Vagina (tissue), 2 donors: ENCODE measurements at regions not wholly inside any gene's neighbourhood (a gene's known extent, or its start where the extent isn't known, plus 50 kb on each side); places are given as distances from the start of the nearest gene placed in this dataset.

ENCODE experiments used
- DNase-seq, 2 donors: peaks; one replicate each; pipeline ENCODE4 v3.0.0-alpha.2; 2017; ENCODE audit errors: extremely low spot score in 2 of 2
- H3K27ac ChIP-seq: fragments of 200-600 bp; sonication (generic); one replicate; pipeline ENCODE4 v1.5.1; 2019
- H3K27me3 ChIP-seq: fragments of 200-600 bp; sonication (generic); one replicate; pipeline ENCODE4 v1.5.1; 2019
- H3K36me3 ChIP-seq, 2 donors: fragments of 200-600 bp; sonication (generic); one replicate each; pipeline ENCODE4 v1.5.1; 2017 to 2019
- H3K4me1 ChIP-seq: fragments of 200-600 bp; sonication (generic); one replicate; pipeline ENCODE4 v1.5.1; 2019
- H3K4me3 ChIP-seq, 2 donors: fragments of 200-600 bp; sonication (generic); 1 replicate in 1 of 2; 2 replicates in 1 of 2; pipeline ENCODE4 v1.5.1; 2016 to 2019
- H3K9me3 ChIP-seq: fragments of 200-600 bp; sonication (generic); one replicate; pipeline ENCODE4 v1.5.1; 2019
- CTCF ChIP-seq, 3 experiments: fragments of 450-650 bp in 2 of 3; fragments of 200-600 bp in 1 of 3; sonication (generic) in 1 of 3; IDR thresholded peaks; one replicate each; pipeline ENCODE4 v1.5.1; 2017 to 2019; ENCODE audit warnings: antibody characterized with exemption in 3 of 3, mild to moderate bottlenecking in 2 of 3, moderate library complexity in 2 of 3
- POLR2A ChIP-seq, 2 donors: fragments of 450-650 bp; IDR thresholded peaks; one replicate each; pipeline ENCODE4 v1.6.1; 2017; ENCODE audit warnings: antibody characterized with exemption in 2 of 2, mild to moderate bottlenecking in 2 of 2, moderate library complexity in 2 of 2
- POLR2AphosphoS5 ChIP-seq, 2 donors: sonication (generic); formaldehyde crosslinking; IDR thresholded peaks; one replicate each; pipeline ENCODE4 v1.9.0; 2017; ENCODE audit warnings: antibody characterized with exemption in 2 of 2, mild to moderate bottlenecking in 2 of 2, low read depth in 1 of 2; ENCODE audit not compliant: insufficient read depth in 1 of 2
- intact Hi-C: fragments of 100-400 bp; cut with DNase I; formaldehyde crosslinking; loops from one replicate; pipeline ENCODE4 v1.15.1; 2023

GRCh38 chr17:36701429-36702099, 100.2 kb downstream of the MRM1 start:
- Histone ChIP-seq H3K4me1 (no peaks in the 10 kb centered on the region), H3K36me3 (no peaks in the 10 kb centered on the region), H3K9me3 (no peaks in the 10 kb centered on the region), H3K27me3 (peaks cover 4% of the 10 kb centered on the region), H3K4me3 (no peak overlapping the region), H3K27ac (no peak overlapping the region)
- TF ChIP-seq POLR2AphosphoS5 (IDR thresholded peaks at IDR 0.05; ENCODE audit: insufficient read depth in 1 of 2, low read depth in 1 of 2) (no peak), CTCF (IDR thresholded peaks at IDR 0.05) (no peak), POLR2A (IDR thresholded peaks at IDR 0.05) (no peak)
- no peak for DNase-seq
- intact Hi-C loops: no loop called here

GRCh38 chr17:36702636-36703035, 101.3 kb downstream of the MRM1 start:
- H3K27ac ChIP-seq: no peak overlapping the region
- DNase-seq: no peak
- intact Hi-C loops: no loop called here
- no peaks in the 10 kb centered on the region for H3K4me1 ChIP-seq
- no peaks in the 10 kb centered on the region for H3K36me3 ChIP-seq
- no peak for TF ChIP-seq POLR2A (IDR thresholded peaks at IDR 0.05)
- TF ChIP-seq POLR2AphosphoS5 (IDR thresholded peaks at IDR 0.05; ENCODE audit: insufficient read depth in 1 of 2, low read depth in 1 of 2): no peak
- no peak for TF ChIP-seq CTCF (IDR thresholded peaks at IDR 0.05)
- H3K9me3 ChIP-seq: no peaks in the 10 kb centered on the region
- H3K4me3 ChIP-seq: no peak overlapping the region
- peaks cover 4% of the 10 kb centered on the region for H3K27me3 ChIP-seq

GRCh38 chr17:36703860-36704266, 102.5 kb downstream of the MRM1 start:
- Histone ChIP-seq H3K27ac (no peak overlapping the region), H3K4me3 (no peak overlapping the region), H3K9me3 (no peaks in the 10 kb centered on the region), H3K27me3 (peaks cover 4% of the 10 kb centered on the region), H3K4me1 (no peaks in the 10 kb centered on the region), H3K36me3 (no peaks in the 10 kb centered on the region)
- no peak for DNase-seq
- intact Hi-C loops: no loop called here
- TF ChIP-seq POLR2AphosphoS5 (IDR thresholded peaks at IDR 0.05; ENCODE audit: insufficient read depth in 1 of 2, low read depth in 1 of 2) (no peak), CTCF (IDR thresholded peaks at IDR 0.05) (no peak), POLR2A (IDR thresholded peaks at IDR 0.05) (no peak)

GRCh38 chr17:36705283-36705795, 104.0 kb downstream of the MRM1 start:
- Histone ChIP-seq H3K9me3 (no peaks in the 10 kb centered on the region), H3K27ac (no peak overlapping the region), H3K27me3 (peaks cover 4% of the 10 kb centered on the region), H3K4me1 (no peaks in the 10 kb centered on the region), H3K36me3 (no peaks in the 10 kb centered on the region), H3K4me3 (no peak overlapping the region)
- TF ChIP-seq CTCF (IDR thresholded peaks at IDR 0.05) (no peak), POLR2A (IDR thresholded peaks at IDR 0.05) (no peak), POLR2AphosphoS5 (IDR thresholded peaks at IDR 0.05; ENCODE audit: insufficient read depth in 1 of 2, low read depth in 1 of 2) (no peak)
- DNase-seq: no peak
- intact Hi-C loops: no loop called here
